ENCODE measurements at regions not wholly inside any gene's neighbourhood (a gene's known extent, or its start where the extent isn't known, plus 50 kb on each side); places are given as distances from the start of the nearest gene placed in this dataset.

GRCh38 chr16:73106329-73107034, 58.6 kb upstream of the ZFHX3 start:
- no peak overlapping the region for H3K4me2 ChIP-seq (ENCODE audit: low read depth, low read length)
- H2BK20ac ChIP-seq (ENCODE audit: low read depth, low read length), result no peak overlapping the region
- no peaks in the 10 kb centered on the region for H4K20me1 ChIP-seq (ENCODE audit: insufficient read depth, low read length)
- no peak overlapping the region for H3K23ac ChIP-seq (ENCODE audit: low read depth, low read length)
- no peak overlapping the region for H3K4ac ChIP-seq (ENCODE audit: low read depth, low read length)
- H4K91ac ChIP-seq (ENCODE audit: insufficient read depth, low read depth, low read length), result no peak overlapping the region
- TF ChIP-seq RCOR1 (IDR thresholded peaks at IDR 0.05; ENCODE audit: insufficient replicate concordance, low read length), result no peak
- no peak for TF ChIP-seq POLR2A (IDR thresholded peaks at IDR 0.05; ENCODE audit: low read depth, low read length)
- TF ChIP-seq RAD21 (IDR thresholded peaks at IDR 0.05; ENCODE audit: low read length), result no peak
- no peak for TF ChIP-seq FOS (IDR thresholded peaks at IDR 0.05; ENCODE audit: low read depth, low read length)
- no peak for TF ChIP-seq BHLHE40 (IDR thresholded peaks at IDR 0.05; ENCODE audit: low read depth, low read length)
- TF ChIP-seq CTCF (conservative IDR thresholded peaks at IDR 0.05; ENCODE audit: low read depth, low read length), result no peak
- no peaks in the 10 kb centered on the region for H3K79me1 ChIP-seq (ENCODE audit: low read depth in 1 of 2, low read length in 2 of 2)
- H3K14ac ChIP-seq (replicated peaks; ENCODE audit: low read depth, low read length), result no peak overlapping the region
- no peak overlapping the region for H3K56ac ChIP-seq (ENCODE audit: extremely low read depth, insufficient read depth, low read length)
- no peak overlapping the region for H2AK5ac ChIP-seq (ENCODE audit: low read depth, low read length)
- H3K9ac ChIP-seq (ENCODE audit: low read depth, low read length), result no peak overlapping the region
- H3K27me3 ChIP-seq (ENCODE audit: control insufficient read depth, insufficient read depth, low read length), result peaks cover 4% of the 10 kb centered on the region
- no peak overlapping the region for H2AK9ac ChIP-seq (replicated peaks; ENCODE audit: low read depth, low read length, poor library complexity)
- H4K5ac ChIP-seq (ENCODE audit: low read depth, low read length), result no peak overlapping the region
- CTCF ChIA-PET, result no interaction called here
- no peak overlapping the region for H2BK5ac ChIP-seq (ENCODE audit: low read depth, low read length, poor library complexity, severe bottlenecking)
- no peaks in the 10 kb centered on the region for H3K9me1 ChIP-seq (ENCODE audit: insufficient read depth, low read length)
- intact Hi-C loops (cut with micrococcal nuclease) (no loop called here), in situ Hi-C loops (cut with MboI; ENCODE audit: low sequenced_read_pairs) (no loop called here), dilution Hi-C loops (cut with HindIII; ENCODE audit: low sequenced_read_pairs, unreplicated experiment) (no loop called here)
- no CpG with 5 or more reads among the region's 6 CpGs for WGBS, 2 experiments (ENCODE audit: extremely low coverage in 2 of 2, insufficient read length in 1 of 2)
- no peak overlapping the region for H3K4me3 ChIP-seq (ENCODE audit: insufficient read depth, low read depth, low read length)
- no peaks in the 10 kb centered on the region for H3K4me1 ChIP-seq (ENCODE audit: control insufficient read depth, insufficient read depth, low read length)
- no peak overlapping the region for H2BK15ac ChIP-seq (ENCODE audit: low read depth, low read length)
- H2BK120ac ChIP-seq (ENCODE audit: low read depth, low read length), result no peak overlapping the region
- H3K27ac ChIP-seq (ENCODE audit: insufficient read depth, low read length), result no peak overlapping the region
- ATAC-seq (ENCODE audit: low read depth) (no peak), DNase-seq (no peak)
- POLR2A ChIA-PET (ENCODE audit: unreplicated experiment), result no interaction called here
- H2AFZ ChIP-seq (replicated peaks; ENCODE audit: low read length, poor library complexity), result no peak overlapping the region
- H3K9me3 ChIP-seq (ENCODE audit: control insufficient read depth, insufficient read depth, low read length), result no peaks in the 10 kb centered on the region
- H3K18ac ChIP-seq (ENCODE audit: low read depth, low read length), result no peak overlapping the region
- no peak overlapping the region for H4K8ac ChIP-seq (ENCODE audit: low read depth in 2 of 2, low read length in 2 of 2)
- H3K36me3 ChIP-seq (ENCODE audit: control insufficient read depth, insufficient read depth, low read length), result no peaks in the 10 kb centered on the region
- BruUV-seq (replicated peaks), result no TSS peak
